Fibroblast of lung (primary cell): ENCODE measurements at regions not wholly inside any gene's neighbourhood (a gene's known extent, or its start where the extent isn't known, plus 50 kb on each side); places are given as distances from the start of the nearest gene placed in this dataset.

ENCODE experiments used
- EZH2 ChIP-seq: IDR thresholded peaks from 2 replicates; pipeline ENCODE4 v1.5.1; 2012; ENCODE audit warnings: low read length, control low read depth, mild to moderate bottlenecking; ENCODE audit errors: missing control alignments
- TF ChIP-seq, protein P1 (sequence below), 2 donors: IDR thresholded peaks in 1 of 2; conservative IDR thresholded peaks in 1 of 2; 1 replicate in 1 of 2; 2 replicates in 1 of 2; pipeline ENCODE4 v1.5.1; 2011 to 2012; ENCODE audit warnings: low read length in 2 of 2, control low read depth in 1 of 2, inconsistent platforms in 1 of 2, low read depth in 1 of 2, mild to moderate bottlenecking in 1 of 2

DNA sequence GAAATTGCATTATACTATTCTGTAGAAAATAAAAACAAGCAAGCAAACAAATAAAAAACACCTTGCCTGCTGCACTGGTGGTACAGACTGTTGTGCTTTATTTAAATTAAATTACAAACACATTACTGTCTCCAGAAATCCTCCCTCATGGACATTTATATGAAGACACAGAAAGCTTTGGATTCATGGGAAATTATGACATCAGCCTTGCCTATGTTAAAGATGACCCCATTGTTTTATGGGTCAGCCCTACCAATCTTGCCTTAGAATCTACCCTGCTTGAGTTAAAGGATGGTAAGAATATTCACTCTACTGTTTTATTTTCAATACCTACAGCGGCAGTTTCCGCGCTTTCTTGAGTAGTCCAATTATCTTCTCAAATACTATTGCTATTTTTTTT, 1379.9 kb downstream of the TECRL start:
- TF ChIP-seq, protein P1, sequence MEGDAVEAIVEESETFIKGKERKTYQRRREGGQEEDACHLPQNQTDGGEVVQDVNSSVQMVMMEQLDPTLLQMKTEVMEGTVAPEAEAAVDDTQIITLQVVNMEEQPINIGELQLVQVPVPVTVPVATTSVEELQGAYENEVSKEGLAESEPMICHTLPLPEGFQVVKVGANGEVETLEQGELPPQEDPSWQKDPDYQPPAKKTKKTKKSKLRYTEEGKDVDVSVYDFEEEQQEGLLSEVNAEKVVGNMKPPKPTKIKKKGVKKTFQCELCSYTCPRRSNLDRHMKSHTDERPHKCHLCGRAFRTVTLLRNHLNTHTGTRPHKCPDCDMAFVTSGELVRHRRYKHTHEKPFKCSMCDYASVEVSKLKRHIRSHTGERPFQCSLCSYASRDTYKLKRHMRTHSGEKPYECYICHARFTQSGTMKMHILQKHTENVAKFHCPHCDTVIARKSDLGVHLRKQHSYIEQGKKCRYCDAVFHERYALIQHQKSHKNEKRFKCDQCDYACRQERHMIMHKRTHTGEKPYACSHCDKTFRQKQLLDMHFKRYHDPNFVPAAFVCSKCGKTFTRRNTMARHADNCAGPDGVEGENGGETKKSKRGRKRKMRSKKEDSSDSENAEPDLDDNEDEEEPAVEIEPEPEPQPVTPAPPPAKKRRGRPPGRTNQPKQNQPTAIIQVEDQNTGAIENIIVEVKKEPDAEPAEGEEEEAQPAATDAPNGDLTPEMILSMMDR (conservative IDR thresholded peaks at IDR 0.05 in 1 of 2, IDR thresholded peaks at IDR 0.05 in 1 of 2; ENCODE audit: low read depth in 1 of 2, low read length in 2 of 2): no peak
- TF ChIP-seq EZH2: no peak
